HUES6 (cell line): ENCODE measurements at regions not wholly inside any gene's neighbourhood (a gene's known extent, or its start where the extent isn't known, plus 50 kb on each side); places are given as distances from the start of the nearest gene placed in this dataset.

Experiments used
- H3K27ac ChIP-seq: 2 replicates; pipeline ENCODE4 v1.7.0; 2013; ENCODE audit warnings: low read depth, mild to moderate bottlenecking, low read length, inconsistent platforms
- H3K27me3 ChIP-seq: 2 replicates; pipeline ENCODE4 v1.6.1; 2013; ENCODE audit warnings: low read length; ENCODE audit not compliant: control insufficient read depth, insufficient read depth
- H3K36me3 ChIP-seq: 2 replicates; pipeline ENCODE4 v1.6.1; 2013; ENCODE audit warnings: low read length; ENCODE audit not compliant: control insufficient read depth, insufficient read depth
- H3K4me1 ChIP-seq: 2 replicates; pipeline ENCODE4 v1.6.1; 2013; ENCODE audit warnings: low read length; ENCODE audit not compliant: control insufficient read depth, insufficient read depth
- H3K4me3 ChIP-seq: 2 replicates; pipeline ENCODE4 v1.5.1; 2013; ENCODE audit warnings: low read depth, low read length
- H3K9ac ChIP-seq: one replicate; pipeline ENCODE4 v1.6.1; 2013; ENCODE audit warnings: mild to moderate bottlenecking, low read length
- H3K9me3 ChIP-seq: 2 replicates; pipeline ENCODE4 v1.6.1; 2013; ENCODE audit warnings: low read depth, low read length; ENCODE audit not compliant: control insufficient read depth, insufficient read depth

DNA sequence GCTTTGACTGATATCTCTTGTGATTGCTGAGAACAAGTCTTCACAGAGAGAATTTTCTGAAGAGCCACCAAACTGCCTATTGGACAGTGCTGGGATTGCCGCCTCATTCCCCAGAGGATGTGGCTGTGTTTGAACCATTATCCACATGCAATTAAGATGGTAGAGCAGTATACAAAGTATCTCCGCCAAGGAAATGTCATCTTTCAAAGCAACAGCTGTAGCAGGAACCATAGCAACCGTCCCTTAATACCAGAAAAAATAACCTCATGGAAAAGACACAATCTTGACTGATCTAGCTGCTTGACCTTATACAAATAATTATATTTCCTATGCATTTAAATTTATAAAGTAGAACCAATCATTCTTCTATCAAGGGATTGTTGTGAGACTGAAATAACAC, 772.6 kb upstream of the FAM98A start:
- Histone ChIP-seq H3K9ac (no peak overlapping the region), H3K4me3 (no peak overlapping the region), H3K4me1 (peaks cover 8% of the 10 kb centered on the region), H3K27me3 (no peaks in the 10 kb centered on the region), H3K9me3 (no peaks in the 10 kb centered on the region), H3K27ac (no peak overlapping the region), H3K36me3 (no peaks in the 10 kb centered on the region)

DNA sequence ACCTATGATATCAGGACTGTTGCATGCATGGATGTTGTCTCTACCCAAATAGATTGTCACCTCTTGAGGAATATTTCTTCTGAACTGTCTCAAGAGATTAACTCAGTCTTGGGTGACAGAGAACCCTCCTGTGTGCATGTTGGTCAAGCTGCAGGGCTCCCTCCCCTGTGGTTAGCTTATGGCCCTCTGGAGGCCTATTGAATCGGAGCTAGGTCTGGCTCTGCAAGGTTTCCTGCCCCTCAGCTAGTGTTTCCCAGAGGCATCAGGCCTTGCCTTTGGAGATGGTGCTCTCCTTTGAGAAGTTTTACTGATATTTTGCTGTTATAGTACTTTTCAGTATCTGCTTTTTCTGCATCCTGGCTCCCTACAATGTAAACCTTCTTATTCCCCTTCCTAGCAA, 769.2 kb upstream of the FAM98A start:
- H3K9ac ChIP-seq: no peak overlapping the region
- no peaks in the 10 kb centered on the region for H3K9me3 ChIP-seq
- H3K27ac ChIP-seq: no peak overlapping the region
- H3K36me3 ChIP-seq: no peaks in the 10 kb centered on the region
- peaks cover 30% of the 10 kb centered on the region for H3K4me1 ChIP-seq
- H3K4me3 ChIP-seq: no peak overlapping the region
- H3K27me3 ChIP-seq: no peaks in the 10 kb centered on the region

DNA sequence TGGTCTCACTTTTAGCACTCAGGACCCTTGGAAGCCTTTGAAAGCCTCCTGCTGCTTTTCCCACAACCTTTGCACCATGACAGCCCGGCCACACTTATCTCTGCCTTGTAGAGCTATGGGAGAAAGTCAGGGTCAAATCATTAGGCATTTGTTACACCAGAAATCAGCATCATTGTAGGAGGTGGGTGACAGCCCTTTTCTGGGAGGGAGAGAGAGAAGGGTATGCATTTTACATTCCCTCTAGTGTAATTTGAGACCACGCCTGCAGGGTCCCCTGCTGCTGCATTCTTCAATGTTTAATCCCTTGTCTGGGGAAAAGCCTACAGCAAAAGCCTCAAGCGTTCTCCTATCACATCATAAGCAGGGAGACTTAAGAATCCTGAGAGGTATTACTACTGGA, 766.8 kb upstream of the FAM98A start:
- Histone ChIP-seq H3K27me3 (no peaks in the 10 kb centered on the region), H3K9me3 (no peaks in the 10 kb centered on the region), H3K27ac (peak overlapping the region; percentile 37; the same call in 1 of the 2 replicates), H3K4me1 (peaks cover 30% of the 10 kb centered on the region), H3K9ac (no peak overlapping the region), H3K36me3 (no peaks in the 10 kb centered on the region), H3K4me3 (peak overlapping the region; percentile 27)

DNA sequence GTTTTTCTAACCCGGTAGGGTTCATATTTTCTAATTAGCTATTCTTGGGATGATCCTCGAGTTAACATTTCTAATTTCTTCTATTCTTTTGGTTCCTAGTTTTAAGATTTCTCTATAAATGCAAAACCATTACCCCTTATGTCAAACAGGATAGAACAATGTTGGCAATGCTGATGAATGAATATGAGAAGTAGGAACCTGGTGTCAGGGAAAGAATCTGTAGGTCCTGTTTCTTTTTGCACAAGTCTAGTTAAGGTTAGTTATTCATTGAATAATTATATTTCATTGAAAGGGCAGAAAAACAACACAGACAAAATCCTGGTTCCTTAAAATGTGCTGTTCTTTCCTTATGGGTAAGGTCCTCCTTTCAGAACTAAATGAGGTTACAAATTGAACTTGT, 766.4 kb upstream of the FAM98A start:
- Histone ChIP-seq H3K27ac (peak overlapping the region; percentile 37; the same call in 1 of the 2 replicates), H3K9ac (no peak overlapping the region), H3K4me1 (peaks cover 30% of the 10 kb centered on the region), H3K36me3 (no peaks in the 10 kb centered on the region), H3K9me3 (no peaks in the 10 kb centered on the region), H3K4me3 (peak overlapping the region; percentile 16; the same call in 1 of the 2 replicates), H3K27me3 (no peaks in the 10 kb centered on the region)

DNA sequence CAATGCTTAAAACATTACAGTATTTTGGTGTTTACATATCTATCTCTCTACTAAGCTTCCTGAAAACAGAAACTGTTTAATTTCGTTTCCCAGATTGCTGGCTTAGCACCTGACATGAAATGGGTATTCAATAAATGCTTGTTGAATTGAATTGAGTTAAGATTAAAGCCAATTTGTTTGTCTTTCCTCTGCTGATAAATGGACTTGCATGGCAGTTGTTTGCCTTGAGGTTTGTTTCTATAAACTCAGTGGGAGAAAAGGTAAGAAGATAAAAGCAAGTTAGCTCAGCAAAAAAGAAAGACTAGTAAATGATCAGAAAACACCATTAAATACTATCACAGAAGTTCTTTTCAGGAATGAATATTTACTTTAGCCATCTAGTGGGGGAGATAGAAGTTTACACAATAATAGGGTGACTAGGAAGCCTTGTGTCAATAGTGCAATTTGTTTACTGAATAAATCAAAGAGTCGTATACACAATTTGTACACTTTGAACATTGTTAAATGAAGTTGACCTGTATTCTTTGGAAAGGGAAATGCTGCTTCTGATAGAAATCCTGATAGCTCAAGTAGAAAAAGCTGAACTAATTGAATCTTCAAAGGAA, 754.5 kb upstream of the FAM98A start:
- H3K4me1 ChIP-seq: no peaks in the 10 kb centered on the region
- no peak overlapping the region for H3K9ac ChIP-seq
- no peak overlapping the region for H3K4me3 ChIP-seq
- H3K9me3 ChIP-seq: no peaks in the 10 kb centered on the region
- H3K27me3 ChIP-seq: no peaks in the 10 kb centered on the region
- H3K36me3 ChIP-seq: no peaks in the 10 kb centered on the region
- no peak overlapping the region for H3K27ac ChIP-seq

DNA sequence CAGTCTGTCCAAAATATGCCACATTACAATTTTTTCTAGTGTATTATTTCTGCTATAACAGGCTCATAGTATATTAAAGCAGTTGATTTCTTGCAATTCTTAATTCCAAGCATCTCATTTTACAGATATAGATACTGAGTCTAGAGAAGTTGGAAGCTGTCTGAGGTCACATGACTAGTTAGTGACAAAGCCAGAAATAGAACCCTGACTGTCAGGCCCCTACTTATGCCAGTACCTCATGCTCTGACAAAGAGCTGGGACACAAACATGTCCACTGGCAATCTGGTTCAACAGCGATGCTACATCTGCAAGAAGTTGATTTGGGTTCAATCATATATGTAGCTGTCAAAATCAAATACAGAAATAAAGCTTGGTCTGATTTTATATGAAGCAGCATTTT, 750.4 kb upstream of the FAM98A start:
- no peaks in the 10 kb centered on the region for H3K4me1 ChIP-seq
- H3K9me3 ChIP-seq: no peaks in the 10 kb centered on the region
- H3K9ac ChIP-seq: no peak overlapping the region
- no peaks in the 10 kb centered on the region for H3K27me3 ChIP-seq
- H3K36me3 ChIP-seq: no peaks in the 10 kb centered on the region
- no peak overlapping the region for H3K27ac ChIP-seq
- H3K4me3 ChIP-seq: no peak overlapping the region

DNA sequence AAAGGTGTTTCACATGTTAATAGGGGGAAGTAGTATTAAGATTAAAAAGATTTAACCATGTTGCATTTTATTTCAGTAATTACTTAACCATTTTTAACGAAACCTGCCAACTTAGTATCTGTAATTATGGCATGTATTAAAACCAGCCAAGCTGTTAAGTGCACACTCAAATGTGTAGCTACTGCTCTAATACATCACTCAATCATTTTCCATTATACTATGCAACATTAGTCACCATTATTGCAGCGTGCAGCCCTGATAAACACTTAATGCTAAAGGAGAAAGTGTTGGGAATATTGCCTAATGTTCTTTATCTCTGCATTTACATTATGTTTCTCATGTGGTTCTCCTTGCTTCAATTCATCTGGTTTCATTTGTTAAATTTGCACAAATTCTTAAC, 745.9 kb upstream of the FAM98A start:
- Histone ChIP-seq H3K4me3 (no peak overlapping the region), H3K9ac (no peak overlapping the region), H3K27ac (no peak overlapping the region), H3K4me1 (no peaks in the 10 kb centered on the region), H3K9me3 (no peaks in the 10 kb centered on the region), H3K36me3 (no peaks in the 10 kb centered on the region), H3K27me3 (no peaks in the 10 kb centered on the region)

DNA sequence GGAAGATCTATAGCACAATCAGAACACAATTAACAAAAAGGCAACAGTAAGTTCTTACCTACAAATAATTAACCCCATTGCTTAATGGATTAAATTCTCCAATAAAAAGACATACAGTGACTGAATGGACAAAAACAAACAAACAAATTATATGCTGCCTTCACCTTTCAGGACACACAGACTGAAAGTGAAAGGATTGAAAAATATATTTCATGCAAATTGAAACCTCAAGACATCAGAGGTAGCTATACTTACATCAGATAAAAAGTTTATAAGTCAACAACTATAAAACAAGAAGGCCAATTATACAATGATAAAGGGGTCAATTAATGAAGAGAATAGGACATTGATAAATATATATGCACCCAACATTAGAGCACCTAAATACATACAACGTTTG, 741.2 kb upstream of the FAM98A start:
- H3K9me3 ChIP-seq: no peaks in the 10 kb centered on the region
- H3K4me1 ChIP-seq: no peaks in the 10 kb centered on the region
- H3K27ac ChIP-seq: no peak overlapping the region
- no peaks in the 10 kb centered on the region for H3K27me3 ChIP-seq
- H3K4me3 ChIP-seq: no peak overlapping the region
- no peak overlapping the region for H3K9ac ChIP-seq
- H3K36me3 ChIP-seq: no peaks in the 10 kb centered on the region

DNA sequence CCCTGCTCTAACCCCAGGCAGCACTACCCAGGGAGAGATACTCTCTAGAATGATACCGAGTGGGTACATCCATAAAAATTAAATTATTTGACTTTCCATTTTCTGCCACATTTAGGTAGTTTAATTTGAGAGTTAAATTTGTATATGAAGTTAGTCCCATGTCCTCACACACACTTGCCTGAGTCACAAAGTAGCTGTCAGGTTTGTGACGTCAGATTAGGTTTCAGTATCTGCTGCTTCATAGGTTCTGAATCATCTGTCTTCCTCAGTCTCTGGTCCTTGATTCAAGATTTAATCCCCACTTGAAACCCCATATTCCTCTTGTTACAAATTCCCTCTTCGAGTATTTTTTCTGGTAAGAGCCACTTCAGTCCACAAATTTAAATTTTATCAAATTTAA, 738.6 kb upstream of the FAM98A start:
- no peak overlapping the region for H3K4me3 ChIP-seq
- H3K9ac ChIP-seq: no peak overlapping the region
- no peaks in the 10 kb centered on the region for H3K9me3 ChIP-seq
- no peaks in the 10 kb centered on the region for H3K36me3 ChIP-seq
- H3K4me1 ChIP-seq: no peaks in the 10 kb centered on the region
- H3K27ac ChIP-seq: no peak overlapping the region
- no peaks in the 10 kb centered on the region for H3K27me3 ChIP-seq

DNA sequence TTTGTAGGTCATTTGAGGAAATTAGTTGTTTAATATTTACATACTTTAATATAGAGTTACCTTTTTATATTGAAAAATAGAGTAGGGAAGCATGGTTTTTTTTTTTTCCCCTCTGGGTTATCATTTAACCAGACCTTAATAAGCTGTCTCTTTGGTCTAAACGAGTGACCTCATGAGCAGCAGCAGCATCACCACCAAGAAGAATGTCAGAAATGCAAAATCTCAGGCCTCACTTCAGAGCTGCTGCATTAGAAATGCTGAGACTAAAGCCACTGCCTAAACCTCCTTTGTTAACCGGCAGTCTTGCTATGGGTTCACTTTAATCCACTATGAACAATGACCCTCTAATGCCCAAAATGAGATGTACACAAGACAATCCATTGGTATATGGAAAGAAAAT, 733.7 kb upstream of the FAM98A start:
- Histone ChIP-seq H3K27me3 (no peaks in the 10 kb centered on the region), H3K27ac (no peak overlapping the region)

DNA sequence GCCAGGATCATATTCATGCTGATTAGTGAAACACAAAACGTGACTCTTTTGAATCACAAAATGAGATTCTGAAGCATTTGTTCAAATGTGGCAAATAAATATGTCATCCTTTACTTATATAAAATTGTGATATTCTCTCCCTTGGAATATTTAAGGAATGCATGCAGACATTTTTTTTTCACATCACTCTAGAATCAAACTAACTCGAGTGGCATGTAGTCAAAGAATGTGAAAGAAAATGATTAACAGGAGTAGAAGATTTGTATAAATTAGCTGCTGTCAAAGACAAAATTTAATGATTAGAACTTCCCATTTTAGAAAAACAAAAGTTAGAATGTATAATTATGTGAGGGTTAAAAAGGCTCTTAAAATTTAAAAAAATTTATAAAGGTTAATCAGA, 721.0 kb upstream of the FAM98A start:
- Histone ChIP-seq H3K9ac (no peak overlapping the region), H3K9me3 (no peaks in the 10 kb centered on the region), H3K4me1 (no peaks in the 10 kb centered on the region), H3K4me3 (no peak overlapping the region), H3K27ac (no peak overlapping the region), H3K27me3 (no peaks in the 10 kb centered on the region), H3K36me3 (no peaks in the 10 kb centered on the region)

More for the DNA sequence above, 733.7 kb upstream of the FAM98A start:
- Histone ChIP-seq H3K9ac (no peak overlapping the region), H3K4me1 (no peaks in the 10 kb centered on the region), H3K4me3 (no peak overlapping the region), H3K36me3 (no peaks in the 10 kb centered on the region), H3K9me3 (no peaks in the 10 kb centered on the region)

DNA sequence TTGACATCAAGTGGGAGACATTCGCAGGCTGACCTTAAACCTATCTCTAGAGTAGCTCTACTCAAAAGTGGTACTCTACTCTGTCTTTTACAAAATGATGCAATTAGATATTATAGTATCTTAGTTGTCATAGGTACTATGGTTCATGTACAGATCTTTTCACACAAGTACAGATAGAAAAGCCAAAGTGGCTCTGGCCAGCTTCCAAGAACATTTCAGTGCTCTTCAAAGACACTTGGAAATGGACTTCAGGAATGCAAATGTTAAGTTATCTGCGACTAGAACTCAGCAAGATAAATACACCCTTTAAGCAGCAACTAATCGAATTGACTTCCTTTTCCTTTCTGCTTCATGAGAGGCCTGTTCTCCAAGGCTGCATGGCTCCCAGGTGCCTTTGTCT, 718.7 kb upstream of the FAM98A start:
- Histone ChIP-seq H3K9ac (no peak overlapping the region), H3K4me1 (no peaks in the 10 kb centered on the region), H3K4me3 (no peak overlapping the region), H3K27me3 (no peaks in the 10 kb centered on the region), H3K9me3 (no peaks in the 10 kb centered on the region), H3K27ac (no peak overlapping the region), H3K36me3 (no peaks in the 10 kb centered on the region)
